ENCODE measurements at regions not wholly inside any gene's neighbourhood (a gene's known extent, or its start where the extent isn't known, plus 50 kb on each side); places are given as distances from the start of the nearest gene placed in this dataset.
"Not testable (repeated sequence)": the region's sequence is repeated elsewhere in the genome, so short reads cannot be mapped to it uniquely, and the experiment has no call there.

GRCh38 chr2:187784138-187784537, 229.9 kb upstream of the TFPI start:
- not testable (repeated sequence) for DNase-seq

DNA sequence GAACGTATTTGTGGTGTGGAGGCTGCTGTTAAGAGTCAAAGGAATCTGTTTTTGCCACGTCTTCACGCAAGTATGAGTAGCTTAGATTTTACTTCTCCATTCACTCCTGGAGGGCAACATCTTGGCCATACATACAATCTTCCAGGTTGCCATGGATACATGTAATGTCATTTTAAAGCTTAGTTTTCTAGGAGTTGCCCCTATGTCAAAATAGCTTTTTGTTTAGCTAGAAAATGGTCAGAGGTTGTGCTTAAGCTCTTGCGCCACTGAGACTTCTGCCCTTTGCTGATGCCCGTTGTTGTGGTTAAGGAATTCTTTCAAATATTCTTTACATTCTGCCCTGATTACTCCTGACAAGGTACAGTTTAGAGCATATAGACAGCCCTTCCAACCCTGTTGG, 245.4 kb upstream of the TFPI start:
- DNase-seq = no peak

- no peak for DNase-seq
Observed at GRCh38 chr2:187803816-187804215, 249.6 kb upstream of the TFPI start.

DNA sequence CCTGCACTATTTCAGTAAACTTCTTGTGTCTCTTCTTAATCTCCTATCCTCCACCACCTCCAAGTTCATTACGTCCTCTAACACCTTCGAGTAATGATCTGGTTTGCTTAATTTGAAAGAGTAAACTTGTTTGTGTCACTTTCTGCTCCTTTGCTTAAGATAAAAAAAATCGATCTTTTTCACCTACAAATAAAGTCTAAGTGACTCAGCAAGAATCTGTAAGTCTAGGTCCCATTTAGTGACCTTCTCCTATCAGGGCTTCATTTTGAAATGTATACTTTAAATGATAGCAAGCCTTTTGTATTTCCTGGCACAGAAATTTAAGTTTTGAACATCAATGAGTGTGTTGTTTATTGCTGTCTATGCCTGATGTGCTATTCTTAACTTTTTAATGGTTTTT, 260.9 kb upstream of the TFPI start:
- no peak for DNase-seq

- no peak for DNase-seq
Observed at GRCh38 chr2:187819624-187820023, 265.4 kb upstream of the TFPI start.

DNA sequence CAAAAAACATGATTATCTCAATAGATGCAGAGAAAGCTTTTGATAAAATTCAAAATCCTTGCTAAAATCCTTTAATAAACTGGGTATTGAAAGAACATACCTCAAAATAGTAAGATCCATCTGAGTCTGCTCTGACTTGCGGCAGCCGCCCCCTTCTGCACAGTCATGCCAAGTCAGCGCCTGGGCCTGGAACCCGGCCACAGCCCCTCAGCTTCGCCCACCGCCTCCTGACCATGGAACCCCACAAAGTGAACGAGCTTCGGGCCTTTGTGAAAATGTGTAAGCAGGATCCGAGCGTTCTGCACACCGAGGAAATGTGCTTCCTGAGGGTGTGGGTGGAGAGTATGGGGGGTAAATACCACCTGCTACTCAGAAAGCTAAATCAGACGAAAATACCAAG, 270.9 kb upstream of the TFPI start:
- no peak for DNase-seq

- no peak for DNase-seq
Observed at GRCh38 chr2:187826023-187826422, 271.8 kb upstream of the TFPI start.

- no peak for DNase-seq
Observed at GRCh38 chr2:187834787-187835186, 280.6 kb upstream of the TFPI start.

- peak; percentile 35 for DNase-seq
Observed at GRCh38 chr2:187838690-187839089, 284.5 kb upstream of the TFPI start.

GRCh38 chr2:187842315-187842714, 288.1 kb upstream of the TFPI start:
- no peak for DNase-seq

GRCh38 chr2:187842978-187843847, 289.0 kb upstream of the TFPI start:
- peak; percentile 8 for DNase-seq

DNA sequence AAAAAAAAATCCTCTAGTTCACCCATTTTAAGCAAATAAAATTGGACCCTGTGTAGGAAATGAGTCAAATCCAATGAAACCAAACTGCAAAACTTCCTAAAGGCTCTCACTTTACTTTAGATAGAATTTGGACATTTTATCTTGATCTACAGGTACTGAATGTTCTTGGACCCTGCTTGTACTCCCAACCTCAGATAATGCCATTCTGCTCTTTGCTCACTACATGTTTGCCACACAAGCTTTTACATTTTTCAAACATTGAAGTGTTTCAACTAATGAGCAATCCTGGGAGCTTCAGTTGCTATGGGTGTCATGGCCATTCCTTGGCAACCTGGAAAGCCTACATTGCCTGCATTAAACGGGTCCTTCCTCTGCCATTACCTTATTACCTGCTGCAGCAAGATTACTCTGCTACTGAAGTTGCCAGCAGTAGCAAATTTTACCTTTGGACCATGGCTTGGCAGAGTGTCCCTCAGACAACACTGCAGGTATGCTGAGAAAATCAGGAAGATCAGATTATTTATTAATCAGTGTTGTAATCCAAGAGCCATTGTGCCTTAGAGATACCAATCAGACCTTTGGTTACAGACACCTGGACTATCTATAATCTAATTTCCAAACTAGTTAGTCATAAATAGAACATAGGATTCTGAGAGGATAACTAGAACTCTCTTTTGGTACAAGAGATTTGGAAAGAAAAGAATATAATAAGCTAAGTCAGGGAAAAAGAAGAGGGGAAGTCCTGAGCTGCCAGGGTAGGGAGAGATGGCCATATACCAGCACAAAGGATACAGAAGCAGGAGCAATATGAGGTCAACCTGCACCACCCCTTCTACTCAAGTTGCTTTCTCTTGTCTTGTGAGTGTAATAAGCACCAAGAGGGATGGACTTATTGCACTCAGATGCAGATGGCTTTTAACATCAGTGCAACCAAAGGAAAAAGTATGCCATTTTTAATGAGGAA, 293.3 kb upstream of the TFPI start:
- DNase-seq = no peak

GRCh38 chr2:187851955-187852561, 297.8 kb upstream of the TFPI start:
- no peak for DNase-seq

- DNase-seq = no peak
Observed at GRCh38 chr2:187853381-187853791, 299.2 kb upstream of the TFPI start.

DNA sequence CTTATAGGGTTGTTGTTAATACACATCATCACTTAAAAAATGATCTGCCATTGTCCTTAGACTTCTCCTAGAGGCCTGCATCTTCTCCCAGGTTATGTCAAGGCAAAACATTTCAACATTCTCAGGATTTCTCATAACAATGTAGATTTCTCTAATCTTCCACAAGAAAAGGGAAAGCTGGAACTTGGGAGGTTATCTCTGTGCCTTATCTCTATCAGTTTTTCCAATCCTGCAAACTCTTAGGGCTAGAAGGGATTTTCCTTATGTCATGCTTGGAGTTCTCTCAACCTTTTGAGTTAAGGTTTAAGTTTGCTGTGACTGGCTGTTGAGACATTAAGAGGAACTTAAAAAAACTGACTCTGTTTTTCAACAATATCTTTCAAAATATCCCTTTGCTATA, 300.6 kb upstream of the TFPI start:
- no peak for DNase-seq

DNA sequence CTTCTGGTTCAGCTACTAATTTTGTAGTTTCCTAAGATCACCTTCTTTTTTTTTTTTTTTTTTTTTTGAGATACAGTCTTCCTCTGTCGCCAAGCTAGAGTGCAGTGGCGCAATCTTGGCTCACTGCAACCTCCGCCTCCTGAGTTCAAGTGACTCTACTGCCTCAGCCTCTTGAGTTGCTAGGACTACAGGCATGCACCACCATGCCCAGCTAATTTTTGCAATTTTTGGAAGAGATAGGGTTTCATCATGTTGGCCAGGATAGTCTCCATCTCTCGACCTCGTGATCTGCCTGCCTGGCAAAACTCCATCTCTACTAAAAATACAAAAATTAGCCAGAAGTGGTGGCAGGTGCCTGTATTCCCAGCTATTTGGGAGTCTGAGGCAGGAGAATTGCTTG, 301.5 kb upstream of the TFPI start:
- DNase-seq = no peak

GRCh38 chr2:187857826-187858225, 303.6 kb upstream of the TFPI start:
- no peak for DNase-seq

DNA sequence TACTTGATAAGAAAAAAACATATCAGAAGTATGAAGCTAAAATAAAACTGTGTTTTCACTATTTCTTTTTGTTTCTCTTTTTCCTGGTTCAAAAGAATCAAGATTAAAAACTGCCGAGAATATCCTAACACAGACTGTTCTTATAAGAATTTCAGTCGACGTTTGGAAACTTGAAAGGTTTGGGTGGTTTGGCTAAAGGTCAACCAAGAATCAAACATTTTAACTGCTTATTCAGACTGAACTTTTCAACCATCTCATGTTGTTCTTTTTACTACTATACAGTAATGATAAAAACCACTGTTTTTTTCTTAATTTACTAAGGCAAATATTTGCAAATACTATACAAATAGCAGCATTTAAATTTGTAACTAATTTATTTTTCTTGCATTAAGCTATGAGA, 308.5 kb upstream of the TFPI start:
- no peak for DNase-seq

DNA sequence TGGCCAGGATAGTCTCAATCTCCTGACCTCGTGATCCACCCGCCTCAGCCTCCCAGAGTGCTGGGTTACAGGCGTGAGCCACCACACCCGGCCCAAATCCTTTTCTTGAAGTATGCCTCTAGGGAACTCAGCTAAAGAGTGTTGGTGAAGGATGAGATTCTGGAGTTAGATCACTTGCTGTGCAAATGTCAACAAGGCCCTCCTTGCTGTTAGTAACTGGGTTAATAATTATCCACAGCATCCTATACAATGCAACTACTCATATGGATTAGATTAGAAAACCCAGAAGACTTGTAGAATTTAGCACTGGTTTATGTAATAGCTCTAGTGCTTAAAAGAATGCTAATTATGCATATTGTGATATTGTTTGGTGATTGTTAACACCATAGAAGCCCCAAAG, 310.8 kb upstream of the TFPI start:
- no peak for DNase-seq

- DNase-seq = no peak
Observed at GRCh38 chr2:187867165-187867564, 312.9 kb upstream of the TFPI start.

DNA sequence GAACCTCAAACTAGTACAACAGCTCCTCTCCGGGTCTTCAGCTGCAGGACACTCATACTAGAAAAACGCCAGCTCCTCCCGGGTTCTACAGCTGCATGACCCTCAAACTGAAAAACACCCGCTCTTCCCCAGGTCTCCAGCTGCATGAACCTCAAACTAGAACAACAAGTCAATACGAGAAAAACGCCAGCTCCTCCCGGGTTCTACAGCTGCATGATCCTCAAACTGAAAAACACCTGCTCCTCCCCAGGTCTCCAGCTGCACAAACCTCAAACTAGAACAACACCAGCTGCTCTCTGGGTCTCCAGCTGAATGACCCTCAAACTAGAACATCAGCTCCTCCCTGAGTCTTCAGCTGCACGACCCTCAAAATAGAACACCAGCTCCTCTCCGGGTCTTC, 315.0 kb upstream of the TFPI start:
- DNase-seq = no peak

DNA sequence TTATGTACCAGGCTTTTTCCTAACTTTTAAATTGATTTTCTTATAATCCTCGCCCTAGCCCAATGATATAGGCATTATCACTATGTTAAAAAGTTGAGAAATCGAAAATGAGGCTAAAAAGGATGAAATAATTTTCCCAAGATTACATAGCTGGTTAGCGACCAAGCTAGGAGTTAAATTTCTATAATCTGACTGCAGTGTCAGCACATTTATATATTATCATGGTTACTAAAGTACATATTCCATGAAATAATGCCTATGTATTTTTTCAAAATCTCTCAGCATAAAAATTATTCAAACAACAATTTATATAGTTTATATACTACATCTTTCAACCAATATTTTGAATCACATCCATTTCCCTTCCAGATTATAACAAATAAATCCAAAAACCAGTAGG, 317.3 kb upstream of the TFPI start:
- DNase-seq = no peak

DNA sequence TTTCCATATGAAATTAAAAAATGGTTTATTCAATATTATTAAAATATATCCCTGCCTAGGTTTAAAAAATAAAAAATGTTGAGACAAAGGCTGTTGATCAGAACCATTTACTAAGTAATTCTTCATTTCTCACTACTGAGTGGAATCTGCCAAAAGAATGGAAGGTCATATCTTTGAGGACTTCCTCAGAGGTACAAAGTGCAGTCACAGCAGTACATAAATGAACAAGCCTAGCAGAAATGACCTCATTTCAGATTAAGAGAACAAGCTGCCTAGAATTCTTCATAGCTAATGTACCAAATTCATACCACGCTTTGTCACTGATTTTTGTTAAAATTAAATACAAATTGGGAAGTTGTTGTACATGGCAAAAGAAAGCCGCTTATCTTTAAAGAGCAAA, 318.9 kb upstream of the TFPI start:
- DNase-seq = no peak

DNA sequence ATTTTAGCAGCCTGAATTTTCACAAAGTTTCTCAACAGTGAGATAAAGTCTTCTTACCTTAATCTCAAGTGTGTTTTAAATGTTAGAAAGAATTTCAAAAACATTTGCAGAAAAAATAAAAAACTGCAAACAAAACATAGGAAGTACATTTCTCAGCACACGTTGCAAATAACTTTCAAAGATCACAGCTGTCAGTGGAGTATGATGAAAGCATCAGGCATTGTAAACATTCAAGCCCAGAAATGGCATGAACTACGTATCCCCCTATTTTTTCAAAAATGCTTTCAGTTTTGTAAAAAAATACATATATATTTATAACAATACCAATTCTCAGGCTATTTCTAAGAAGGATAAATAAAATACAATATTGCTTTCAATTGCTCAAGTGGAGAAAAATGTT, 320.6 kb upstream of the TFPI start:
- DNase-seq = no peak
